AG04450 (cell line): ENCODE measurements at regions not wholly inside any gene's neighbourhood (a gene's known extent, or its start where the extent isn't known, plus 50 kb on each side); places are given as distances from the start of the nearest gene placed in this dataset.

Experiments used
- CTCF ChIA-PET: fragments of 300-600, 350-600 bp; formaldehyde crosslinking; extraction: SDS; loops from one replicate; lab custom pipeline; 2022; ENCODE audit warnings: antibody characterized with exemption, inconsistent platforms; lab: Charles Lee
- POLR2A ChIA-PET: fragments of 350-600 bp; formaldehyde crosslinking; extraction: SDS; loops from one replicate; lab custom pipeline; 2021; ENCODE audit warnings: antibody characterized with exemption, inconsistent platforms; lab: Yijun Ruan, JAX
- DNase-seq: peaks from one replicate; pipeline ENCODE4 v3.0.0-alpha.2; 2011; ENCODE audit warnings: low read depth, low spot score
- H3K27ac ChIP-seq: one replicate; pipeline ENCODE4 v1.5.1; 2012; ENCODE audit warnings: low read depth, low read length, control low read depth
- H3K27me3 ChIP-seq: one replicate; pipeline ENCODE4 v1.6.0; 2012; ENCODE audit warnings: low read length; ENCODE audit not compliant: control insufficient read depth, insufficient read depth
- H3K4me3 ChIP-seq: 2 replicates; pipeline ENCODE4 v1.5.1; 2011; ENCODE audit warnings: mild to moderate bottlenecking, low read depth, low read length, control low read depth
- H3K9me3 ChIP-seq: 2 replicates; pipeline ENCODE4 v1.5.1; 2012; ENCODE audit warnings: low read length; ENCODE audit not compliant: control insufficient read depth, insufficient read depth
- CTCF ChIP-seq: IDR thresholded peaks from 2 replicates; pipeline ENCODE4 v1.5.1; 2011; ENCODE audit warnings: low read depth, low read length, control low read depth, inconsistent platforms

DNA sequence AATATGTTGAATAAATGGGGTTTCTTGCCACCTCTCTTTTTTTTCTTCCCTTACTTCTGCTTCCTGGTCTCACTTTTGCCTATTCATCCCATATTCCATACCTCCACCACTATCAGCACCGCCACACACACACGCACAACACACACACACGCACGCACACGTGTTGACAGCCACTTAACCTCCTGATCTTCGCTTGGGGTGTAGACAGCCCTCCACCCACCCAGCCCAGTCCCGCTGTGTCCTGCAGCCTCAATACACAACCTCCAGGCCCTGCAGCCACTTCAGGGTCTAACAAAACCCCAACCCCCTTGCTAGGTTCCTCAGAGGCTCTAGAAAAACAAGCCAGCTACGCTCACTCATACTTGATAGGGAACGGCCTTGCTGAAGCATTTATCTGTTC, 72.3 kb downstream of the LINC00237 start:
- Histone ChIP-seq H3K27me3 (no peaks in the 10 kb centered on the region), H3K9me3 (peaks cover 4% of the 10 kb centered on the region; the same call in 1 of the 2 replicates), H3K4me3 (no peak overlapping the region), H3K27ac (no peak overlapping the region)
- no peak for DNase-seq
- no peak for TF ChIP-seq CTCF
- CTCF ChIA-PET, result no interaction called here
- POLR2A ChIA-PET, result no interaction called here

DNA sequence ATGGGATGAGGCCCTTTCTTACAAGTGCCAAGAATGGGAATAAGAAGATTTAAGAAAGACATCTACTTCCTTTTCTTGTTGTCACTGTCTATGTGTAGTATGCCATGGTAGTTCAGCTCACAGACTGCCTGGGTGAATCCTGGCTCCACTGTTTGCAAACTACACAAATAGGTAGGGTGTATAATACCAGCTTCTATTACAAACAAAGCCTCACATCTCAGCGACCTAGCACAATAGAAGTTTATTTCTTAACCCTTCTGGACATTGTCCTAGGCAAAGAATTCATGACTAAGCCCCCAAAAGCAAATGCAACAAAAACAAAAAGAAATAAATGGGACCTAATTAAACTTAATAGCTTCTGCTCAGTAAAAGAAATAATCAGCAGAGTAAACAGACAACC, 74.5 kb downstream of the LINC00237 start:
- no peak for DNase-seq
- Histone ChIP-seq H3K4me3 (no peak overlapping the region), H3K27ac (no peak overlapping the region), H3K9me3 (peaks cover 4% of the 10 kb centered on the region; the same call in 1 of the 2 replicates), H3K27me3 (no peaks in the 10 kb centered on the region)
- ChIA-PET POLR2A (no interaction called here), CTCF (no interaction called here)
- TF ChIP-seq CTCF, result no peak

DNA sequence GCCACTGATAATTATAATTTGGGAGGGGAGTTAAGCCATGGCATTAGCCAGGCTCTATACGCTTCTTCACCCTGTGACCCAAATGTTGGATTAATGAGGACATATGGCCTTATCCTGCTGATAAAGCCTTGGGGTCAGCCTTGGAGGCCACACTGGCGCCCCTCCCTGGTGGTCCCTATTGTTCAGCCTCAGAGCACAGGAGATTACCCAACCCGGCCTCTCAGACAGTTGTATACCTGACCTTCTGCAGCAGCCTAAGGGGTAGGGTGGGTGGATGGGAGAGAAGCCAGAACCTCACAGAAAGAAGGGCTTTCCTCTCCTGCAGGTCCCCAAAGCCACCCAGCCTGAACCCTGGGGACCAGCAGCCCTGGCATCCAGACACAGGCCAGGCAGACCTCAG, 76.8 kb downstream of the LINC00237 start:
- Histone ChIP-seq H3K9me3 (peaks cover 8% of the 10 kb centered on the region), H3K27me3 (no peaks in the 10 kb centered on the region), H3K4me3 (no peak overlapping the region), H3K27ac (no peak overlapping the region)
- ChIA-PET CTCF (no interaction called here), POLR2A (no interaction called here)
- no peak for DNase-seq
- no peak for TF ChIP-seq CTCF

DNA sequence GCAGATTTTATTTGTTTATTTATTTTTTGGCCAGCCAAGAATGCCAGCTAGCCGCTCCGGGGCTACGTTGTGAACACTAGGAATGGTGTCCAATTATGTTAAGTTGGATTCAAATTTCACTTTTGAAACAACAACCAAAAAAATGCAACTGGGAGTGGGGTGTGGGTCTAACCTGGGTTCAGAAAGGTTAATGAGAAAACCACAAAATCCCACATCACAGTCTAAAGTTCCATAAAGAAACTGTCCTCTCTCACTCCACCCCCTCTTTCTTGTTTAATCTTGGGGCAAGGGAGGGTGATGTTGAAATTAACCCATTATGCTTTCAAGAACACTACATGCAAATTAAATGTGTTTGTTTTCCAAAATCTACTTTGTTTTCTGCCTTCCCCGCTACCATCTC, 77.2 kb downstream of the LINC00237 start:
- DNase-seq, result no peak
- Histone ChIP-seq H3K9me3 (peaks cover 8% of the 10 kb centered on the region), H3K27me3 (no peaks in the 10 kb centered on the region), H3K27ac (no peak overlapping the region), H3K4me3 (no peak overlapping the region)
- CTCF ChIA-PET, result no interaction called here
- no peak for TF ChIP-seq CTCF
- POLR2A ChIA-PET, result no interaction called here

GRCh38 chr20:21028436-21028835, 77.7 kb downstream of the LINC00237 start:
- CTCF ChIA-PET, result interaction anchor here (0.6 kb wide), 1 partner anchor 98 kb away, joined by 3 read pairs; the partner anchor contains the start of gene KIZ
- POLR2A ChIA-PET, result no interaction called here
- no peak overlapping the region for H3K4me3 ChIP-seq
- DNase-seq, result no peak
- H3K9me3 ChIP-seq, result peaks cover 8% of the 10 kb centered on the region
- no peak overlapping the region for H3K27ac ChIP-seq
- TF ChIP-seq CTCF, result no peak
- no peaks in the 10 kb centered on the region for H3K27me3 ChIP-seq
